ENCODE measurements at regions not wholly inside any gene's neighbourhood (a gene's known extent, or its start where the extent isn't known, plus 50 kb on each side); places are given as distances from the start of the nearest gene placed in this dataset.

- no peak for TF ChIP-seq OVOL2 (CRISPR knock-in tag; IDR thresholded peaks at IDR 0.05; ENCODE audit: borderline replicate concordance)
These were observed 79.1 kb upstream of the CYP1B1 start (continued) for GRCh38 chr2:38155015-38155414.

DNA sequence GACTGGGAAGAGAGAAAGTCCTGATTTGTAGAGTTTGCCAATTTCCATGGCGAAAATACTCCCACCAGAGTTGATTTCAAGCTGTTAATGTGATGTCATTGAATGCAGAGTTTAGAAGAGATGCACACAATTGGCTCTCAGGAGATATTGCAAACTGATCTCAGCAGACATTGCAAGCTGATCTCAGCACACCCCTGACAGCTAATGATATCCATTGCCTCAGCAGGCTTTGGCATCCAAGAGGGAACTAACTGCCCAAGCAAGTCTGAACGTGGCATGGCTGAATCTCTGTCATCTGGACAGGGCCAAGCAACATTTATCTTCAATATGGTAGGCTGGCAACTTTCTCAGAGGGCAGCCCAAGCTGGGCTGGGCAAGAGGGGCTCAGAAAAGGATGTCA, 78.4 kb upstream of the CYP1B1 start:
- no peak overlapping the region for H3K4me3 Mint-ChIP-seq
- H3K9me3 Mint-ChIP-seq, result no peaks in the 10 kb centered on the region; the same call in 1 of the 2 replicates
- no peak for TF ChIP-seq ZNF317 (CRISPR knock-in tag; IDR thresholded peaks at IDR 0.05; ENCODE audit: borderline replicate concordance, low read depth)
- no peak for TF ChIP-seq NFATC4 (CRISPR knock-in tag; IDR thresholded peaks at IDR 0.05)
- TF ChIP-seq KAT7 (CRISPR knock-in tag; IDR thresholded peaks at IDR 0.05; ENCODE audit: borderline replicate concordance), result no peak
- TF ChIP-seq, protein P1, sequence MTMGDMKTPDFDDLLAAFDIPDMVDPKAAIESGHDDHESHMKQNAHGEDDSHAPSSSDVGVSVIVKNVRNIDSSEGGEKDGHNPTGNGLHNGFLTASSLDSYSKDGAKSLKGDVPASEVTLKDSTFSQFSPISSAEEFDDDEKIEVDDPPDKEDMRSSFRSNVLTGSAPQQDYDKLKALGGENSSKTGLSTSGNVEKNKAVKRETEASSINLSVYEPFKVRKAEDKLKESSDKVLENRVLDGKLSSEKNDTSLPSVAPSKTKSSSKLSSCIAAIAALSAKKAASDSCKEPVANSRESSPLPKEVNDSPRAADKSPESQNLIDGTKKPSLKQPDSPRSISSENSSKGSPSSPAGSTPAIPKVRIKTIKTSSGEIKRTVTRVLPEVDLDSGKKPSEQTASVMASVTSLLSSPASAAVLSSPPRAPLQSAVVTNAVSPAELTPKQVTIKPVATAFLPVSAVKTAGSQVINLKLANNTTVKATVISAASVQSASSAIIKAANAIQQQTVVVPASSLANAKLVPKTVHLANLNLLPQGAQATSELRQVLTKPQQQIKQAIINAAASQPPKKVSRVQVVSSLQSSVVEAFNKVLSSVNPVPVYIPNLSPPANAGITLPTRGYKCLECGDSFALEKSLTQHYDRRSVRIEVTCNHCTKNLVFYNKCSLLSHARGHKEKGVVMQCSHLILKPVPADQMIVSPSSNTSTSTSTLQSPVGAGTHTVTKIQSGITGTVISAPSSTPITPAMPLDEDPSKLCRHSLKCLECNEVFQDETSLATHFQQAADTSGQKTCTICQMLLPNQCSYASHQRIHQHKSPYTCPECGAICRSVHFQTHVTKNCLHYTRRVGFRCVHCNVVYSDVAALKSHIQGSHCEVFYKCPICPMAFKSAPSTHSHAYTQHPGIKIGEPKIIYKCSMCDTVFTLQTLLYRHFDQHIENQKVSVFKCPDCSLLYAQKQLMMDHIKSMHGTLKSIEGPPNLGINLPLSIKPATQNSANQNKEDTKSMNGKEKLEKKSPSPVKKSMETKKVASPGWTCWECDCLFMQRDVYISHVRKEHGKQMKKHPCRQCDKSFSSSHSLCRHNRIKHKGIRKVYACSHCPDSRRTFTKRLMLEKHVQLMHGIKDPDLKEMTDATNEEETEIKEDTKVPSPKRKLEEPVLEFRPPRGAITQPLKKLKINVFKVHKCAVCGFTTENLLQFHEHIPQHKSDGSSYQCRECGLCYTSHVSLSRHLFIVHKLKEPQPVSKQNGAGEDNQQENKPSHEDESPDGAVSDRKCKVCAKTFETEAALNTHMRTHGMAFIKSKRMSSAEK (CRISPR knock-in tag; IDR thresholded peaks at IDR 0.05; ENCODE audit: borderline replicate concordance), result no peak
- TF ChIP-seq, protein P2, sequence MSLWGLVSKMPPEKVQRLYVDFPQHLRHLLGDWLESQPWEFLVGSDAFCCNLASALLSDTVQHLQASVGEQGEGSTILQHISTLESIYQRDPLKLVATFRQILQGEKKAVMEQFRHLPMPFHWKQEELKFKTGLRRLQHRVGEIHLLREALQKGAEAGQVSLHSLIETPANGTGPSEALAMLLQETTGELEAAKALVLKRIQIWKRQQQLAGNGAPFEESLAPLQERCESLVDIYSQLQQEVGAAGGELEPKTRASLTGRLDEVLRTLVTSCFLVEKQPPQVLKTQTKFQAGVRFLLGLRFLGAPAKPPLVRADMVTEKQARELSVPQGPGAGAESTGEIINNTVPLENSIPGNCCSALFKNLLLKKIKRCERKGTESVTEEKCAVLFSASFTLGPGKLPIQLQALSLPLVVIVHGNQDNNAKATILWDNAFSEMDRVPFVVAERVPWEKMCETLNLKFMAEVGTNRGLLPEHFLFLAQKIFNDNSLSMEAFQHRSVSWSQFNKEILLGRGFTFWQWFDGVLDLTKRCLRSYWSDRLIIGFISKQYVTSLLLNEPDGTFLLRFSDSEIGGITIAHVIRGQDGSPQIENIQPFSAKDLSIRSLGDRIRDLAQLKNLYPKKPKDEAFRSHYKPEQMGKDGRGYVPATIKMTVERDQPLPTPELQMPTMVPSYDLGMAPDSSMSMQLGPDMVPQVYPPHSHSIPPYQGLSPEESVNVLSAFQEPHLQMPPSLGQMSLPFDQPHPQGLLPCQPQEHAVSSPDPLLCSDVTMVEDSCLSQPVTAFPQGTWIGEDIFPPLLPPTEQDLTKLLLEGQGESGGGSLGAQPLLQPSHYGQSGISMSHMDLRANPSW (CRISPR knock-in tag; conservative IDR thresholded peaks at IDR 0.05; ENCODE audit: low read depth), result no peak
- TF ChIP-seq, protein P3, sequence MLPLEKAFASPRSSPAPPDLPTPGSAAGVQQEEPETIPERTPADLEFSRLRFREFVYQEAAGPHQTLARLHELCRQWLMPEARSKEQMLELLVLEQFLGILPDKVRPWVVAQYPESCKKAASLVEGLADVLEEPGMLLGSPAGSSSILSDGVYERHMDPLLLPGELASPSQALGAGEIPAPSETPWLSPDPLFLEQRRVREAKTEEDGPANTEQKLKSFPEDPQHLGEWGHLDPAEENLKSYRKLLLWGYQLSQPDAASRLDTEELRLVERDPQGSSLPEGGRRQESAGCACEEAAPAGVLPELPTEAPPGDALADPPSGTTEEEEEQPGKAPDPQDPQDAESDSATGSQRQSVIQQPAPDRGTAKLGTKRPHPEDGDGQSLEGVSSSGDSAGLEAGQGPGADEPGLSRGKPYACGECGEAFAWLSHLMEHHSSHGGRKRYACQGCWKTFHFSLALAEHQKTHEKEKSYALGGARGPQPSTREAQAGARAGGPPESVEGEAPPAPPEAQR (CRISPR knock-in tag; IDR thresholded peaks at IDR 0.05), result no peak
- TF ChIP-seq MXD4 (CRISPR knock-in tag; IDR thresholded peaks at IDR 0.05; ENCODE audit: borderline replicate concordance), result no peak
- no peak for TF ChIP-seq IRF2 (CRISPR knock-in tag; IDR thresholded peaks at IDR 0.05; ENCODE audit: borderline replicate concordance, low read depth)
- no peak for TF ChIP-seq CBFB (CRISPR knock-in tag; IDR thresholded peaks at IDR 0.05; ENCODE audit: low read depth)
- ChIA-PET CTCF (no interaction called here), POLR2A (no interaction called here)
- DNase-seq (ENCODE audit: low spot score) (no peak), ATAC-seq (no peak)
- no peaks in the 10 kb centered on the region for H3K36me3 Mint-ChIP-seq
- no peak overlapping the region for H3K27ac Mint-ChIP-seq
- no peaks in the 10 kb centered on the region for H3K27me3 Mint-ChIP-seq (ENCODE audit: low read depth)
- no peaks in the 10 kb centered on the region for H3K4me1 Mint-ChIP-seq

- Mint-ChIP-seq H3K4me1 (no peaks in the 10 kb centered on the region), H3K27me3 (ENCODE audit: low read depth) (no peaks in the 10 kb centered on the region), H3K4me3 (no peak overlapping the region), H3K27ac (no peak overlapping the region), H3K9me3 (no peaks in the 10 kb centered on the region; the same call in 1 of the 2 replicates), H3K36me3 (no peaks in the 10 kb centered on the region)
- ChIA-PET POLR2A (no interaction called here), CTCF (no interaction called here)
- DNase-seq (ENCODE audit: low spot score) (no peak), ATAC-seq (no peak)
- TF ChIP-seq IRF2 (CRISPR knock-in tag; IDR thresholded peaks at IDR 0.05; ENCODE audit: borderline replicate concordance, low read depth) (no peak), TP53 (CRISPR knock-in tag; IDR thresholded peaks at IDR 0.05) (no peak), KAT7 (CRISPR knock-in tag; IDR thresholded peaks at IDR 0.05; ENCODE audit: borderline replicate concordance) (no peak), TCF7 (CRISPR knock-in tag; IDR thresholded peaks at IDR 0.05; ENCODE audit: low read depth) (no peak), ZNF281 (CRISPR knock-in tag; IDR thresholded peaks at IDR 0.05) (no peak), ZNF138 (CRISPR knock-in tag; conservative IDR thresholded peaks at IDR 0.05) (no peak), ATF2 (CRISPR knock-in tag; IDR thresholded peaks at IDR 0.05; ENCODE audit: borderline replicate concordance, low read depth) (no peak)
- TF ChIP-seq, protein P4, sequence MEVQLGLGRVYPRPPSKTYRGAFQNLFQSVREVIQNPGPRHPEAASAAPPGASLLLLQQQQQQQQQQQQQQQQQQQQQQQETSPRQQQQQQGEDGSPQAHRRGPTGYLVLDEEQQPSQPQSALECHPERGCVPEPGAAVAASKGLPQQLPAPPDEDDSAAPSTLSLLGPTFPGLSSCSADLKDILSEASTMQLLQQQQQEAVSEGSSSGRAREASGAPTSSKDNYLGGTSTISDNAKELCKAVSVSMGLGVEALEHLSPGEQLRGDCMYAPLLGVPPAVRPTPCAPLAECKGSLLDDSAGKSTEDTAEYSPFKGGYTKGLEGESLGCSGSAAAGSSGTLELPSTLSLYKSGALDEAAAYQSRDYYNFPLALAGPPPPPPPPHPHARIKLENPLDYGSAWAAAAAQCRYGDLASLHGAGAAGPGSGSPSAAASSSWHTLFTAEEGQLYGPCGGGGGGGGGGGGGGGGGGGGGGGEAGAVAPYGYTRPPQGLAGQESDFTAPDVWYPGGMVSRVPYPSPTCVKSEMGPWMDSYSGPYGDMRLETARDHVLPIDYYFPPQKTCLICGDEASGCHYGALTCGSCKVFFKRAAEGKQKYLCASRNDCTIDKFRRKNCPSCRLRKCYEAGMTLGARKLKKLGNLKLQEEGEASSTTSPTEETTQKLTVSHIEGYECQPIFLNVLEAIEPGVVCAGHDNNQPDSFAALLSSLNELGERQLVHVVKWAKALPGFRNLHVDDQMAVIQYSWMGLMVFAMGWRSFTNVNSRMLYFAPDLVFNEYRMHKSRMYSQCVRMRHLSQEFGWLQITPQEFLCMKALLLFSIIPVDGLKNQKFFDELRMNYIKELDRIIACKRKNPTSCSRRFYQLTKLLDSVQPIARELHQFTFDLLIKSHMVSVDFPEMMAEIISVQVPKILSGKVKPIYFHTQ (CRISPR knock-in tag; IDR thresholded peaks at IDR 0.05), result no peak
These were observed 77.7 kb upstream of the CYP1B1 start for GRCh38 chr2:38153476-38154135.
